Trophoblast cell (in vitro differentiated cells and primary cell): ENCODE measurements at regions not wholly inside any gene's neighbourhood (a gene's known extent, or its start where the extent isn't known, plus 50 kb on each side); places are given as distances from the start of the nearest gene placed in this dataset.

Experiments
- DNase-seq, 2 donors: peaks; one replicate each; pipeline ENCODE4 v3.0.0-alpha.2; 2016
- H2AFZ ChIP-seq: 2 replicates; pipeline ENCODE4 v1.6.1; 2013; ENCODE audit warnings: low read length, moderate library complexity, mild to moderate bottlenecking; ENCODE audit not compliant: insufficient read depth, poor library complexity
- H2AK5ac ChIP-seq: 2 replicates; pipeline ENCODE4 v1.6.1; 2013; ENCODE audit warnings: mild to moderate bottlenecking, low read length
- H2BK120ac ChIP-seq: 2 replicates; pipeline ENCODE4 v1.6.1; 2013; ENCODE audit warnings: low read length, mild to moderate bottlenecking, moderate library complexity; ENCODE audit not compliant: insufficient read depth, poor library complexity
- H2BK12ac ChIP-seq: 2 replicates; pipeline ENCODE4 v1.6.1; 2013; ENCODE audit warnings: mild to moderate bottlenecking, low read length, moderate library complexity
- H2BK5ac ChIP-seq: 2 replicates; pipeline ENCODE4 v1.6.1; 2013; ENCODE audit warnings: low read length, low read depth, moderate library complexity, mild to moderate bottlenecking; ENCODE audit not compliant: poor library complexity
- H3K14ac ChIP-seq: 2 replicates; pipeline ENCODE4 v1.6.1; 2013; ENCODE audit warnings: mild to moderate bottlenecking, low read length
- H3K18ac ChIP-seq: 2 replicates; pipeline ENCODE4 v1.6.1; 2013; ENCODE audit warnings: mild to moderate bottlenecking, low read length
- H3K23ac ChIP-seq: 2 replicates; pipeline ENCODE4 v1.6.1; 2013; ENCODE audit warnings: low read length
- H3K27ac ChIP-seq: 2 replicates; pipeline ENCODE4 v1.5.1; 2013; ENCODE audit warnings: low read depth, mild to moderate bottlenecking, inconsistent platforms, low read length, moderate library complexity
- H3K27me3 ChIP-seq: 2 replicates; pipeline ENCODE4 v1.6.1; 2013; ENCODE audit warnings: inconsistent platforms, mild to moderate bottlenecking, low read length, moderate library complexity; ENCODE audit not compliant: insufficient read depth
- H3K36me3 ChIP-seq, 2 experiments: 1 replicate in 1 of 2; 2 replicates in 1 of 2; pipeline ENCODE4 v1.6.1; 2013; ENCODE audit warnings: low read length in 2 of 2, mild to moderate bottlenecking in 2 of 2, moderate library complexity in 1 of 2; ENCODE audit not compliant: insufficient read depth in 2 of 2, control insufficient read depth in 1 of 2
- H3K4ac ChIP-seq: 2 replicates; pipeline ENCODE4 v1.6.1; 2013; ENCODE audit warnings: low read depth, mild to moderate bottlenecking, low read length, moderate library complexity
- H3K4me1 ChIP-seq, 2 experiments: 1 replicate in 1 of 2; 2 replicates in 1 of 2; pipeline ENCODE4 v1.6.1; 2013; ENCODE audit warnings: low read length in 2 of 2, mild to moderate bottlenecking in 2 of 2, moderate library complexity in 1 of 2; ENCODE audit not compliant: insufficient read depth in 2 of 2, control insufficient read depth in 1 of 2
- H3K4me2 ChIP-seq: 2 replicates; pipeline ENCODE4 v1.6.1; 2013; ENCODE audit warnings: inconsistent platforms, mild to moderate bottlenecking, low read length, moderate library complexity
- H3K4me3 ChIP-seq: 2 replicates; pipeline ENCODE4 v1.5.1; 2013; ENCODE audit warnings: mild to moderate bottlenecking, low read depth, low read length, inconsistent platforms
- H3K79me1 ChIP-seq: one replicate; pipeline ENCODE4 v1.6.1; 2013; ENCODE audit warnings: low read length
- H3K79me2 ChIP-seq: 2 replicates; pipeline ENCODE4 v1.6.1; 2013; ENCODE audit warnings: low read length, mild to moderate bottlenecking; ENCODE audit not compliant: control insufficient read depth, insufficient read depth, poor library complexity
- H3K9ac ChIP-seq: 2 replicates; pipeline ENCODE4 v1.6.1; 2013; ENCODE audit warnings: mild to moderate bottlenecking, low read length
- H3K9me3 ChIP-seq: 2 replicates; pipeline ENCODE4 v1.6.1; 2013; ENCODE audit warnings: low read depth, mild to moderate bottlenecking, control low read depth, inconsistent platforms, low read length; ENCODE audit not compliant: insufficient read depth
- H4K12ac ChIP-seq: 2 replicates; pipeline ENCODE4 v1.6.1; 2013; ENCODE audit warnings: low read depth, mild to moderate bottlenecking, low read length, moderate library complexity
- H4K8ac ChIP-seq: 2 replicates; pipeline ENCODE4 v1.6.1; 2013; ENCODE audit warnings: low read depth, mild to moderate bottlenecking, low read length, moderate library complexity
- H4K91ac ChIP-seq: one replicate; pipeline ENCODE4 v1.6.1; 2013; ENCODE audit warnings: low read depth, mild to moderate bottlenecking, low read length, moderate library complexity
- WGBS: extraction: QIAGEN DNeasy Blood & Tissue Kit; methylation state at CpG from one replicate; pipeline ENCODE4 v1.1.7; 2013; ENCODE audit warnings: missing lambda C conversion rate; ENCODE audit not compliant: insufficient read length, insufficient coverage; ENCODE audit errors: extremely low coverage; 5-methylcytosine and 5-hydroxymethylcytosine counted together

DNA sequence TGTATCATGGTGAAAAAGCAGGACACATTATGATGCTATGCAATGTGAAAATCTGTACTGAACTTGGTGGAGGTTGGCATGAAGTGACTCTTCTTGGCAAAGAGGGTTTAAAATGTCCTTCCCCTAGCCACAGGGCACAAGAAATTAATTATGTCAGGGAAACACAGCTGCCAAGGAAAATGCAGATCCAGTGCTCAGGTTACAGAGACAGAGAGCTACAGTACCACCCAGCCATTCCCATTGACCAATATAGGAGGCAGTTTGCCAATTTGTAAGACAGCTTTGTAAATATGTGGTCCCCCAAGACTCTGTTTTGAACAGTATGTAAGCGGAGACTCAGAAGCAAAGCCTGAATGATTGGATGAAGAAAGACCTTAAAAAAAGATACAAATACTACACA lies 69.4 kb upstream of the KLF12 start:
- Histone ChIP-seq H3K9me3 (no peaks in the 10 kb centered on the region), H3K36me3 (no peaks in the 10 kb centered on the region), H3K14ac (no peak overlapping the region), H2AFZ (no peak overlapping the region), H3K4me3 (no peak overlapping the region), H2BK120ac (no peak overlapping the region), H2BK5ac (no peak overlapping the region), H4K91ac (no peak overlapping the region), H4K8ac (no peak overlapping the region), H3K23ac (no peak overlapping the region), H3K18ac (no peak overlapping the region), H3K79me1 (peaks cover 2% of the 10 kb centered on the region), H3K9ac (no peak overlapping the region), H3K27ac (no peak overlapping the region), H4K12ac (no peak overlapping the region), H3K4ac (no peak overlapping the region), H3K4me1 (peaks cover 3 to 6% of the 10 kb centered on the region in 2 experiments), H3K79me2 (no peaks in the 10 kb centered on the region), H2AK5ac (no peak overlapping the region), H3K4me2 (no peak overlapping the region), H3K27me3 (no peaks in the 10 kb centered on the region), H2BK12ac (no peak overlapping the region)
- no CpG with 5 or more reads among the region's 1 CpG for WGBS
- DNase-seq = no peak

DNA sequence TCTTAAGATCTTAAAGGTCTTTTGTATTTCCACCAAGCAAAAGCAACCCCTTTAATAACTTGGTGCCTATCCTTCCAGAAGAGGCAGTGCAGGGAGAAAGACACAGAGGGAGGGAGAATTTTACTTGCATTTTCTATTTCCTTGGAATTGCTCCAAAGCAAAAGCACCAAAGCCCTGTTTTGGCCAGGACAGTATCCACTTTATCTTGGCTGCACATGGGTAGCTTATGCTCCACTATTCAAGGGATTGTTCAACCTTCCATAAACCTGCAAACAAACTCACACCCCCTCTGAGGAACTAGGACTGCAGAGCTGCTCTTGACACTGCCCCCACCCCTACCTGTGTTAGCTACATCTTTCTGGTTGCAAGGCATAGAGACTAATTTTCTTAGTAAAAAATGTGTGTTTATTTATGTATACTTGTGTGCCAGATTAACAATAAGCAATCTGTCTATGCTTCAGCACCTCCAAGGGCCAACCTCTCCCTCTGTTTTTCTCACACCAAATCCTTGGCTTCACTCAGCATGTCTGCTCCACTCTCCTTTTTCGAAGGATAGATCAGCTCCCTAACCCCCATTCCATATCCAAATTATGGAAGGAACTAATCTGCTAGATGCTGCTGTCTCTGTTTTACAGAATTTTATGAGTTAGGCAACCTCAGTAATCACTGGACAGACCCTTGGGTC lies 68.1 kb upstream of the KLF12 start:
- no CpG with 5 or more reads among the region's 1 CpG for WGBS
- H3K18ac ChIP-seq = no peak overlapping the region

DNA sequence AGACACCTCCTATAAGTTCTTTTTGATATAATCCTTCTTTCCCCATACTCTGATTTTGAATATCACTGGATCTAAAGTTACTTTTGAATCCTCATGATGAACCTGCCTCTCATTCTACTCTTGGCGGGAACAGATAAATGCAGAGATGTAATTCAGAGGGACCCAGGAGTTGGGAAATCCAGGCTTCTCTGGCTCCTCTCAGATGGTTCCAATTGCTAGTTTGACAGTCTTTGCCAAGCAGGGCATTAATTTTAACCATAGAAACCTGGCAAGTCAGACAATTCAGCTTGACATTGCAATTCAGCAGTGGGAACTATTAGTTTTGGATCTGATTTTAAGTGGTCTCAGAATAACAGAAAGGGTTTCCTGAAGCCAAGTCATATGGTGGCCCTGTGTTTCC lies 67.3 kb upstream of the KLF12 start:
- Histone ChIP-seq H3K27ac (no peak overlapping the region), H3K79me1 (peaks cover 2% of the 10 kb centered on the region), H3K4ac (no peak overlapping the region), H3K36me3 (no peaks in the 10 kb centered on the region), H3K4me1 (peaks cover 3 to 4% of the 10 kb centered on the region in 2 experiments), H3K18ac (no peak overlapping the region), H2AFZ (no peak overlapping the region), H2BK120ac (no peak overlapping the region), H3K27me3 (no peaks in the 10 kb centered on the region), H3K4me2 (no peak overlapping the region), H2BK12ac (no peak overlapping the region), H4K91ac (no peak overlapping the region), H3K79me2 (no peaks in the 10 kb centered on the region), H3K9ac (no peak overlapping the region), H4K12ac (no peak overlapping the region), H3K4me3 (no peak overlapping the region), H3K14ac (no peak overlapping the region), H3K9me3 (no peaks in the 10 kb centered on the region), H3K23ac (no peak overlapping the region), H4K8ac (no peak overlapping the region), H2AK5ac (no peak overlapping the region), H2BK5ac (no peak overlapping the region)
- no CpG with 5 or more reads among the region's 1 CpG for WGBS
- no peak for DNase-seq

More for the DNA sequence above, 68.1 kb upstream of the KLF12 start:
- H3K9me3 ChIP-seq = no peaks in the 10 kb centered on the region
- peaks cover 3 to 6% of the 10 kb centered on the region in 2 experiments for H3K4me1 ChIP-seq
- H4K12ac ChIP-seq = no peak overlapping the region
- no peak overlapping the region for H3K14ac ChIP-seq
- no peaks in the 10 kb centered on the region for H3K27me3 ChIP-seq
- peaks cover 2% of the 10 kb centered on the region for H3K79me1 ChIP-seq
- no peak overlapping the region for H2BK120ac ChIP-seq
- no peak overlapping the region for H3K23ac ChIP-seq
- no peak for DNase-seq
- no peak overlapping the region for H4K8ac ChIP-seq
- no peak overlapping the region for H2BK12ac ChIP-seq
- H3K79me2 ChIP-seq = no peaks in the 10 kb centered on the region
- H3K4me2 ChIP-seq = no peak overlapping the region
- no peak overlapping the region for H3K9ac ChIP-seq
- H2AFZ ChIP-seq = no peak overlapping the region
- H3K4me3 ChIP-seq = no peak overlapping the region
- H3K27ac ChIP-seq = no peak overlapping the region
- no peak overlapping the region for H4K91ac ChIP-seq
- no peak overlapping the region for H2AK5ac ChIP-seq
- no peak overlapping the region for H2BK5ac ChIP-seq
- no peak overlapping the region for H3K4ac ChIP-seq
- H3K36me3 ChIP-seq = no peaks in the 10 kb centered on the region

DNA sequence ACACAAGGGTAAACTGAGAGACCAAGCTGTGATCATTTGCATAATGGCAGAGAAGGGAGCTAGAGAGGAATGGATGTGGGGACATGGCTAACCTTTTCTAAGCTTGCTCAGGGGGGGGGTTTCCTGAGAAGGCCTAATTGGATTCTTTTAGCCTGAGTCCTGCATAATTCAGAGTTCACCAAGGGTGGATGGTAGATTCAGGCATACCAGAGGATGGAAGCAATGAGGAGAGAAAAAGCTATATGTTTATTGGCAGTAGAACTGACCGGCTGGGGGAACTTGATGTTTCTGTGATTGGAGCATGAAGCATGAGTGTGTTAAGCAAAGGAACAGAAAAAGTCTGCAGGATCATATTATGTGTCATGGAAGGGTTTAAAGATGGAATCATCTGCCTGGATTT lies 65.9 kb upstream of the KLF12 start:
- Histone ChIP-seq H3K18ac (no peak overlapping the region), H3K4me2 (no peak overlapping the region), H3K27ac (no peak overlapping the region), H3K9me3 (no peaks in the 10 kb centered on the region), H4K91ac (no peak overlapping the region), H2AK5ac (no peak overlapping the region), H3K79me2 (no peaks in the 10 kb centered on the region), H3K79me1 (no peaks in the 10 kb centered on the region), H4K12ac (no peak overlapping the region), H2BK12ac (no peak overlapping the region), H2BK5ac (no peak overlapping the region), H3K4me3 (no peak overlapping the region), H3K4ac (no peak overlapping the region), H2BK120ac (no peak overlapping the region), H3K36me3 (no peaks in the 10 kb centered on the region), H3K27me3 (no peaks in the 10 kb centered on the region), H2AFZ (no peak overlapping the region), H3K4me1 (peaks cover 3 to 4% of the 10 kb centered on the region in 2 experiments), H3K23ac (no peak overlapping the region), H4K8ac (no peak overlapping the region), H3K9ac (no peak overlapping the region), H3K14ac (no peak overlapping the region)
- no peak for DNase-seq
- WGBS = no CpG with 5 or more reads among the region's 1 CpG
